ENCODE measurements at regions not wholly inside any gene's neighbourhood (a gene's known extent, or its start where the extent isn't known, plus 50 kb on each side); places are given as distances from the start of the nearest gene placed in this dataset.

DNA sequence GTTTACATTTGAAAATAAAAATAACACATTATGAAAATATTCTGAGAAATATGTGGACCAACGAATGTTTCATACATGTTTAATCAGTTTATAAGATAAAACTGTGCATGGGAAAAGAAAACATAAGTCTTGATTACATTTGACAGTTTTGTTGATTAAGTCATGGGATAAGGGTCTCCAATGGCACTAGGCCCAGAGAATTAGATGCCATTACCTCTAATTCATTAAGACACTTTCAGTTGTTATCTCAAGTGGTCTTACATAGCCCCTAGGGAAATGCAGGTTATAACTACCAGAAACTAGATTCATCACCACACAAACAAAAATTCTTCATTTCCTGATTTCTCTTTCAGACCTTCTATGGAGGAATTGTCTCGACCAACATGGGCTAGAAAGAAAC is 300.8 kb downstream of the PCDH7 start (continued):
- no peak for TF ChIP-seq RNF2 (IDR thresholded peaks at IDR 0.05; ENCODE audit: borderline replicate concordance, low read depth, low read length, missing control alignments, poor library complexity, severe bottlenecking)
- no peak for TF ChIP-seq ZNF274 (IDR thresholded peaks at IDR 0.05; ENCODE audit: borderline replicate concordance, extremely low read depth, low read length)
